Neural progenitor cell (in vitro differentiated cells): ENCODE measurements at regions not wholly inside any gene's neighbourhood (a gene's known extent, or its start where the extent isn't known, plus 50 kb on each side); places are given as distances from the start of the nearest gene placed in this dataset.

ENCODE experiments used
- DNase-seq: peaks from one replicate; pipeline ENCODE4 v3.0.0-alpha.2; 2016; ENCODE audit warnings: low spot score
- H2AFZ ChIP-seq: fragments of 200-600 bp; sonication (generic); replicated peaks from 2 replicates; pipeline ENCODE4 v1.6.1; 2016; ENCODE audit warnings: antibody characterized with exemption
- H3F3A ChIP-seq: fragments of 200-600 bp; sonication (generic); 2 replicates; pipeline ENCODE4 v1.6.1; 2016; ENCODE audit warnings: antibody characterized with exemption, low read depth
- H3K27ac ChIP-seq: fragments of 200-600 bp; sonication (generic); 2 replicates; pipeline ENCODE4 v1.5.1; 2016; ENCODE audit warnings: mild to moderate bottlenecking
- H3K27me3 ChIP-seq: fragments of 200-600 bp; sonication (generic); 2 replicates; pipeline ENCODE4 v1.6.1; 2016; ENCODE audit warnings: mild to moderate bottlenecking, moderate library complexity
- H3K36me3 ChIP-seq: fragments of 200-600 bp; sonication (generic); 2 replicates; pipeline ENCODE4 v1.5.1; 2016
- H3K4me1 ChIP-seq: fragments of 200-600 bp; sonication (generic); 2 replicates; pipeline ENCODE4 v1.6.1; 2016; ENCODE audit warnings: mixed run types
- H3K4me2 ChIP-seq: fragments of 200-600 bp; sonication (generic); 2 replicates; pipeline ENCODE4 v1.6.1; 2016
- H3K4me3 ChIP-seq: fragments of 200-600 bp; sonication (generic); 2 replicates; pipeline ENCODE4 v1.5.1; 2016
- H3K79me2 ChIP-seq: fragments of 200-600 bp; sonication (generic); 2 replicates; pipeline ENCODE4 v1.6.1; 2016; ENCODE audit warnings: low read depth
- H3K9ac ChIP-seq: fragments of 200-600 bp; sonication (generic); 2 replicates; pipeline ENCODE4 v1.6.1; 2016
- H3K9me3 ChIP-seq: fragments of 200-600 bp; sonication (generic); 2 replicates; pipeline ENCODE4 v1.5.1; 2016; ENCODE audit warnings: low read depth
- H4K20me1 ChIP-seq: fragments of 200-600 bp; sonication (generic); 2 replicates; pipeline ENCODE4 v1.6.1; 2016; ENCODE audit warnings: low read depth
- H3K27ac Mint-ChIP-seq: 3 replicates; pipeline ENCODE4 v1.8.0; 2021; ENCODE audit warnings: mixed read lengths
- H3K27me3 Mint-ChIP-seq: 2 replicates; pipeline ENCODE4 v1.8.0; 2022; ENCODE audit warnings: low read depth, mild to moderate bottlenecking, inconsistent platforms, moderate library complexity, mixed read lengths; ENCODE audit not compliant: insufficient read depth
- H3K36me3 Mint-ChIP-seq: 3 replicates; pipeline ENCODE4 v1.8.0; 2021; ENCODE audit warnings: mixed read lengths
- H3K4me1 Mint-ChIP-seq: 3 replicates; pipeline ENCODE4 v1.8.0; 2021; ENCODE audit warnings: mixed read lengths
- H3K4me3 Mint-ChIP-seq: 3 replicates; pipeline ENCODE4 v1.8.0; 2021; ENCODE audit warnings: mild to moderate bottlenecking, moderate library complexity, mixed read lengths
- H3K9me3 Mint-ChIP-seq: 3 replicates; pipeline ENCODE4 v1.8.0; 2020; ENCODE audit warnings: mixed read lengths
- EZH2 ChIP-seq: fragments of 200-600 bp; sonication (generic); IDR thresholded peaks from 2 replicates; pipeline ENCODE4 v1.6.1; 2017; ENCODE audit warnings: antibody characterized with exemption, mild to moderate bottlenecking, moderate library complexity
- EZH2phosphoT487 ChIP-seq: fragments of 200-600 bp; sonication (generic); IDR thresholded peaks from 2 replicates; pipeline ENCODE4 v1.6.1; 2017; ENCODE audit warnings: antibody characterized with exemption
- TF ChIP-seq, protein P1 (sequence below): fragments of 200-600 bp; sonication (generic); IDR thresholded peaks from 2 replicates; pipeline ENCODE4 v1.5.1; 2017; ENCODE audit warnings: antibody characterized with exemption, mild to moderate bottlenecking

DNA sequence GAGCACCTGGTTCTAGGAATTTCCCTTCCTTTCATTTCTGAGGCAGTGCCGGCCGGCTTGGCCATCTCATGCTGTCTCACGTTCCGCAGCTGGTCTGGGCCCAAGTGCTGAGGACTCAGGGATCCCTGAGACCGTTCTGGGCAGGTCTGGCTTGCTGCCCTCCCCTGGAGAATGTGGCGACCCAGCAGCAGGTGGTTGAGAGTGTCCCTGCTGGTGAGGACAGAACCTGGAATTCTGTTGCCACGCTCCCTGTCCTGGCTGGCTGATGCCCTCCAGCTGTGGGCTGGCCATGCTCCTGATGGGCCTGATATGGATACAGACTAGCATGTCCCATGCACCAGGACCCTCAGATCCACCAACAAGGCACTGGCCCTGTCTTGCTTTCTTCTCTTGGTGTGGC is 114.0 kb upstream of the C1QTNF9B start:
- Histone ChIP-seq H3K36me3 (no peaks in the 10 kb centered on the region), H3K4me2 (no peak overlapping the region), H3F3A (no peaks in the 10 kb centered on the region), H3K27ac (no peak overlapping the region), H3K27me3 (no peaks in the 10 kb centered on the region), H3K4me1 (no peaks in the 10 kb centered on the region), H4K20me1 (no peaks in the 10 kb centered on the region), H3K79me2 (no peaks in the 10 kb centered on the region), H3K9ac (no peak overlapping the region), H3K4me3 (no peak overlapping the region), H3K9me3 (no peaks in the 10 kb centered on the region), H2AFZ (no peak overlapping the region)
- no peak overlapping the region for H3K4me3 Mint-ChIP-seq
- H3K27ac Mint-ChIP-seq, result no peak overlapping the region
- no peaks in the 10 kb centered on the region for H3K9me3 Mint-ChIP-seq
- peaks cover 13% of the 10 kb centered on the region for H3K36me3 Mint-ChIP-seq
- TF ChIP-seq EZH2phosphoT487 (no peak), EZH2 (no peak)
- TF ChIP-seq, protein P1, sequence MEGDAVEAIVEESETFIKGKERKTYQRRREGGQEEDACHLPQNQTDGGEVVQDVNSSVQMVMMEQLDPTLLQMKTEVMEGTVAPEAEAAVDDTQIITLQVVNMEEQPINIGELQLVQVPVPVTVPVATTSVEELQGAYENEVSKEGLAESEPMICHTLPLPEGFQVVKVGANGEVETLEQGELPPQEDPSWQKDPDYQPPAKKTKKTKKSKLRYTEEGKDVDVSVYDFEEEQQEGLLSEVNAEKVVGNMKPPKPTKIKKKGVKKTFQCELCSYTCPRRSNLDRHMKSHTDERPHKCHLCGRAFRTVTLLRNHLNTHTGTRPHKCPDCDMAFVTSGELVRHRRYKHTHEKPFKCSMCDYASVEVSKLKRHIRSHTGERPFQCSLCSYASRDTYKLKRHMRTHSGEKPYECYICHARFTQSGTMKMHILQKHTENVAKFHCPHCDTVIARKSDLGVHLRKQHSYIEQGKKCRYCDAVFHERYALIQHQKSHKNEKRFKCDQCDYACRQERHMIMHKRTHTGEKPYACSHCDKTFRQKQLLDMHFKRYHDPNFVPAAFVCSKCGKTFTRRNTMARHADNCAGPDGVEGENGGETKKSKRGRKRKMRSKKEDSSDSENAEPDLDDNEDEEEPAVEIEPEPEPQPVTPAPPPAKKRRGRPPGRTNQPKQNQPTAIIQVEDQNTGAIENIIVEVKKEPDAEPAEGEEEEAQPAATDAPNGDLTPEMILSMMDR, result no peak
- H3K27me3 Mint-ChIP-seq, result peaks cover 11% of the 10 kb centered on the region
- H3K4me1 Mint-ChIP-seq, result peaks cover 25% of the 10 kb centered on the region
- no peak for DNase-seq

DNA sequence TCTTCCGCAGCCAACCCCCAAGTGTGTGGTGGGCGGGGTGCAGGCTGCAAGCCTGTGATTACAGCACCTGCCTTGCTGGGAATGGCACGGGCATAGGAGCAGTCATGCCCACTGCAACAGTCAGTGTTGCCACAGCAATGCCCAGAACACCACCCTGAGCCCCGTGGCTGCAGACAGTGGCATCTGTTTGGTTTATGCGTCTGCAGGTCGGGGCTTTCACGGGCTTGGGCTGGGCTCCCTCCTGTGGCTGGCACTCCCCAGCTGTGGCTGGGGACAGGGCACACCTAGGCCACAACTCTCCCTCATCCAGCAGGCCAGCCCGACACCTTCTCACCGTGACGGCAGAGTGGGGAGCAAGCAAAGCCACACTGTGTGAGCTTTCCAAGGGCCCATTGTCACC is 115.3 kb upstream of the C1QTNF9B start:
- Histone ChIP-seq H4K20me1 (no peaks in the 10 kb centered on the region), H3K36me3 (no peaks in the 10 kb centered on the region), H3K9ac (no peak overlapping the region), H3K79me2 (no peaks in the 10 kb centered on the region), H3K4me1 (no peaks in the 10 kb centered on the region), H3K27me3 (no peaks in the 10 kb centered on the region), H3K4me3 (no peak overlapping the region), H3K27ac (no peak overlapping the region), H3F3A (no peaks in the 10 kb centered on the region), H3K9me3 (no peaks in the 10 kb centered on the region), H3K4me2 (no peak overlapping the region), H2AFZ (no peak overlapping the region)
- peaks cover 15% of the 10 kb centered on the region for H3K4me1 Mint-ChIP-seq
- no peak for DNase-seq
- peaks cover 6% of the 10 kb centered on the region for H3K27me3 Mint-ChIP-seq
- peaks cover 15% of the 10 kb centered on the region for H3K36me3 Mint-ChIP-seq
- H3K4me3 Mint-ChIP-seq, result no peak overlapping the region
- H3K9me3 Mint-ChIP-seq, result no peaks in the 10 kb centered on the region
- TF ChIP-seq, protein P1, result no peak
- no peak for TF ChIP-seq EZH2
- TF ChIP-seq EZH2phosphoT487, result no peak
- H3K27ac Mint-ChIP-seq, result no peak overlapping the region

DNA sequence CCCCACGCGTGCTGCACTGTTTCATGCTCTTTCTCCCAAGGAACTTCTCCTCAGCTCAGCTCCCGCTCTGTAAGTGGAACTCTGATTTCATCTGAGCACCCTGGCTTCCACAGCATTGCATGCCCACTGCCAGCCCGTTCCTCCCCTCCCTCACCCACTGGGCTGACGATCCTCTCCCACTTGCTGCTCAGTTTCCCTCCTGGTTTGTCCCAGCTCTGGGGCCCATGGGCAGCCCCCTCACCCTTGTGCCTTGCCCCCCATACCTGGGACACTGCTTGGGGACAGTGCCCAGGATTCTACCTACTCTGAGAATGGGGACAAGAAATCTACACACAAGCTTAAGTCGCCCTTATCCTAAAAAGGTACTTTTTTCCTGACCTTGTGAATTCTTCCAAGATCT is 115.9 kb upstream of the C1QTNF9B start:
- no peaks in the 10 kb centered on the region for H3F3A ChIP-seq
- H3K79me2 ChIP-seq, result no peaks in the 10 kb centered on the region
- DNase-seq, result no peak
- H4K20me1 ChIP-seq, result no peaks in the 10 kb centered on the region
- TF ChIP-seq, protein P1, result no peak
- TF ChIP-seq EZH2phosphoT487 (no peak), EZH2 (no peak)
- H3K36me3 ChIP-seq, result no peaks in the 10 kb centered on the region
- H2AFZ ChIP-seq, result no peak overlapping the region
- no peak overlapping the region for H3K27ac ChIP-seq
- H3K4me2 ChIP-seq, result no peak overlapping the region
- H3K4me3 ChIP-seq, result no peak overlapping the region
- Mint-ChIP-seq H3K9me3 (no peaks in the 10 kb centered on the region), H3K4me1 (peaks cover 12% of the 10 kb centered on the region), H3K4me3 (no peak overlapping the region), H3K27ac (no peak overlapping the region), H3K27me3 (peaks cover 6% of the 10 kb centered on the region), H3K36me3 (peaks cover 15% of the 10 kb centered on the region)
- H3K9ac ChIP-seq, result no peak overlapping the region
- no peaks in the 10 kb centered on the region for H3K9me3 ChIP-seq
- no peaks in the 10 kb centered on the region for H3K4me1 ChIP-seq
- no peaks in the 10 kb centered on the region for H3K27me3 ChIP-seq

DNA sequence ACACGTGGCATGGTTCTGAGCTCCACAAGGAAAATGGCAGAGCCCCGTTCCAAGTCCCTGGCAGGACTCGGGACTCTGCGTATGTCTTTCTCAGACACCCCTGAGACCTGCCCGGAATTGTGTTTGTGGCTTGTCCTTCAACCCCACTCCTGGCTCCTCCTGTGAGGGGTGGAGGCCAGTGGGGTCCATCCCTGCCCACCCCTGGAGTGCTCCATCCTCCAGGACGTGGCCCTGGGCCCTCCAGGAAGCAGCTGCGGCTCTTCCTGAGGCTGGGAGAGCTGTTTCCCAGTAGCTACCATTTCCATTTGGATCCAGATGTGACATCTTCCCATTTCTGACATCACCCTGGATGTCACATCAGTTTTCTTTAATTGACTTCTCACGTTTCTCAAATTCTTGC is 118.7 kb upstream of the C1QTNF9B start:
- Mint-ChIP-seq H3K36me3 (peaks cover 6% of the 10 kb centered on the region), H3K4me3 (no peak overlapping the region), H3K27me3 (peaks cover 2% of the 10 kb centered on the region), H3K4me1 (peaks cover 12% of the 10 kb centered on the region), H3K27ac (no peak overlapping the region), H3K9me3 (no peaks in the 10 kb centered on the region)
- no peaks in the 10 kb centered on the region for H3K9me3 ChIP-seq
- no peak overlapping the region for H2AFZ ChIP-seq
- H3K4me3 ChIP-seq, result no peak overlapping the region
- H3K27ac ChIP-seq, result no peak overlapping the region
- H3K9ac ChIP-seq, result no peak overlapping the region
- no peaks in the 10 kb centered on the region for H3F3A ChIP-seq
- TF ChIP-seq, protein P1, result no peak
- TF ChIP-seq EZH2 (no peak), EZH2phosphoT487 (no peak)
- H3K79me2 ChIP-seq, result no peaks in the 10 kb centered on the region
- DNase-seq, result no peak
- no peak overlapping the region for H3K4me2 ChIP-seq
- no peaks in the 10 kb centered on the region for H3K27me3 ChIP-seq
- no peaks in the 10 kb centered on the region for H4K20me1 ChIP-seq
- H3K36me3 ChIP-seq, result no peaks in the 10 kb centered on the region
- H3K4me1 ChIP-seq, result no peaks in the 10 kb centered on the region
